HepG2 (cell line): ENCODE measurements at regions not wholly inside any gene's neighbourhood (a gene's known extent, or its start where the extent isn't known, plus 50 kb on each side); places are given as distances from the start of the nearest gene placed in this dataset.

Experiments used
- ATAC-seq: fragments of 200-7000 bp; cut with Tn5 transposase; 3 replicates; pipeline ENCODE4 v1.9.1; 2020; ENCODE audit warnings: mild to moderate bottlenecking, moderate library complexity
- BruUV-seq: library from RNA; stranded (reverse); fragments of 400-500 nt; replicated peaks from 2 replicates; lab custom pipeline; 2021; lab: Mats Ljungman, UMichigan
- CTCF ChIA-PET: fragments of 300-600 bp; formaldehyde crosslinking; extraction: SDS; loops from one replicate; lab custom pipeline; 2021; ENCODE audit warnings: low total read pairs, inconsistent platforms, low intra/inter-chr PET ratio; lab: Yijun Ruan, JAX
- POLR2A ChIA-PET: fragments of 350-600 bp; sonication (Branson Sonifier 250); formaldehyde crosslinking; loops from one replicate; lab custom pipeline; 2020; ENCODE audit warnings: antibody characterized with exemption, inconsistent platforms; lab: Yijun Ruan, JAX
- DNase-seq: peaks from one replicate; pipeline ENCODE4 v3.0.0-alpha.2; 2015; ENCODE audit warnings: low spot score
- FAIRE-seq: peaks from 3 replicates; lab custom pipeline; 2011; peaks lifted over from hg19 to GRCh38; lab: Jason Lieb, UNC
- H2AFZ ChIP-seq: one replicate; pipeline ENCODE4 v1.6.1; 2011; ENCODE audit warnings: low read length, inconsistent platforms
- H3K27ac ChIP-seq: fragments of 300-600 bp; 3 replicates; pipeline ENCODE4 v1.8.0; 2011; ENCODE audit warnings: mixed run types, mild to moderate bottlenecking, mixed read lengths, low read length, inconsistent platforms; ENCODE audit not compliant: insufficient read depth; ENCODE audit errors: extremely low read length
- H3K27me3 ChIP-seq, 2 experiments: fragments of 200-600 bp in 1 of 2; 2 replicates in 1 of 2; 3 replicates in 1 of 2; pipeline versions ENCODE4 v1.6.0 to v1.8.0; 2011; ENCODE audit warnings: low read length in 2 of 2, mild to moderate bottlenecking in 2 of 2, moderate library complexity in 2 of 2, inconsistent platforms in 1 of 2; ENCODE audit not compliant: insufficient read depth in 2 of 2, control insufficient read depth in 1 of 2
- H3K36me3 ChIP-seq, 2 experiments: fragments of 200-600 bp in 1 of 2; replicated peaks in 1 of 2; 2 replicates in 1 of 2; 3 replicates in 1 of 2; pipeline versions ENCODE4 v1.5.1 to v1.8.0; 2011; ENCODE audit warnings: low read length in 2 of 2, inconsistent platforms in 1 of 2; ENCODE audit not compliant: insufficient read depth in 2 of 2, control insufficient read depth in 1 of 2
- H3K4me1 ChIP-seq: 2 replicates; pipeline ENCODE4 v1.5.1; 2012; ENCODE audit warnings: low read length, inconsistent platforms; ENCODE audit not compliant: insufficient read depth
- H3K4me2 ChIP-seq: 2 replicates; pipeline ENCODE4 v1.6.0; 2011; ENCODE audit warnings: low read depth, low read length, inconsistent platforms
- H3K4me3 ChIP-seq, 3 experiments: fragments of 200-600 bp in 1 of 3; sonication (generic), shearing (Covaris generic) in 1 of 3; replicated peaks in 1 of 3; 2 replicates each; pipeline ENCODE4 v1.5.1; 2011 to 2016; ENCODE audit warnings: low read length in 3 of 3, inconsistent platforms in 2 of 3, low read depth in 2 of 3, mild to moderate bottlenecking in 2 of 3, control low read depth in 1 of 3, mixed read lengths in 1 of 3; ENCODE audit not compliant: insufficient read depth in 1 of 3
- H3K79me2 ChIP-seq: one replicate; pipeline ENCODE4 v1.6.1; 2011; ENCODE audit warnings: low read length, inconsistent platforms; ENCODE audit not compliant: insufficient read depth
- H3K9ac ChIP-seq: 2 replicates; pipeline ENCODE4 v1.6.0; 2011; ENCODE audit warnings: mild to moderate bottlenecking, low read depth, low read length, inconsistent platforms; ENCODE audit not compliant: insufficient read depth
- H3K9me3 ChIP-seq: 2 replicates; pipeline ENCODE4 v1.5.1; 2012; ENCODE audit warnings: mild to moderate bottlenecking, low read length
- H4K20me1 ChIP-seq: 2 replicates; pipeline ENCODE4 v1.6.0; 2011; ENCODE audit warnings: inconsistent platforms, mild to moderate bottlenecking, low read length, moderate library complexity; ENCODE audit not compliant: insufficient read depth
- DMAP1 ChIP-seq: IDR thresholded peaks from 2 replicates; pipeline ENCODE4 v1.6.1; 2016
- NRL ChIP-seq: sonication (generic); formaldehyde crosslinking; IDR thresholded peaks from 2 replicates; pipeline ENCODE4 v1.5.0; 2020; ENCODE audit warnings: missing genetic modification reagents, mild to moderate bottlenecking, moderate library complexity, borderline replicate concordance
- PAX8 ChIP-seq: sonication (generic); formaldehyde crosslinking; IDR thresholded peaks from 2 replicates; pipeline ENCODE4 v1.8.0; 2022; ENCODE audit warnings: mild to moderate bottlenecking, missing genetic modification reagents, borderline replicate concordance
- PBX3 ChIP-seq: sonication (generic); formaldehyde crosslinking; IDR thresholded peaks from 2 replicates; pipeline ENCODE4 v1.8.1; 2023; ENCODE audit warnings: missing genetic modification reagents, inconsistent platforms, borderline replicate concordance
- PCBP1 ChIP-seq: fragments of 200-400 bp; formaldehyde crosslinking; IDR thresholded peaks from 2 replicates; pipeline ENCODE4 v1.6.1; 2017; ENCODE audit warnings: mild to moderate bottlenecking, low read depth, low read length, borderline replicate concordance
- RBFOX2 ChIP-seq: fragments of 200-400 bp; formaldehyde crosslinking; IDR thresholded peaks from 2 replicates; pipeline ENCODE4 v1.6.1; 2017; ENCODE audit warnings: low read depth, mild to moderate bottlenecking, low read length
- SMAD9 ChIP-seq: sonication (generic); formaldehyde crosslinking; IDR thresholded peaks from 2 replicates; pipeline ENCODE4 v1.5.1; 2020; ENCODE audit warnings: mild to moderate bottlenecking, missing genetic modification reagents
- ZNF530 ChIP-seq: sonication (generic); formaldehyde crosslinking; IDR thresholded peaks from 2 replicates; pipeline ENCODE4 v1.5.0; 2020; ENCODE audit warnings: low read depth, mild to moderate bottlenecking, missing genetic modification reagents
- ZNF543 ChIP-seq: sonication (generic); formaldehyde crosslinking; IDR thresholded peaks from 2 replicates; pipeline ENCODE4 v1.4.0; 2020; ENCODE audit warnings: mild to moderate bottlenecking, missing genetic modification reagents
- ZNF766 ChIP-seq: sonication (generic); formaldehyde crosslinking; IDR thresholded peaks from 2 replicates; pipeline ENCODE4 v1.5.0; 2020; ENCODE audit warnings: missing genetic modification reagents, borderline replicate concordance
- WGBS: methylation state at CpG from one replicate; pipeline ENCODE4 v1.1.6; 2017; ENCODE audit warnings: low lambda C conversion rate; 5-methylcytosine and 5-hydroxymethylcytosine counted together
- in situ Hi-C: cut with HindIII; loops from 2 replicates; pipeline ENCODE4 v1.10.0; 2017; ENCODE audit warnings: low pct_unique_long_range_greater_than_20kb; ENCODE audit not compliant: extremely low pct_ligation_motif_present
- intact Hi-C: fragments of 100-400 bp; cut with micrococcal nuclease; formaldehyde crosslinking; loops from one replicate; pipeline ENCODE4 v1.10.0; 2022; ENCODE audit not compliant: unreplicated experiment

DNA sequence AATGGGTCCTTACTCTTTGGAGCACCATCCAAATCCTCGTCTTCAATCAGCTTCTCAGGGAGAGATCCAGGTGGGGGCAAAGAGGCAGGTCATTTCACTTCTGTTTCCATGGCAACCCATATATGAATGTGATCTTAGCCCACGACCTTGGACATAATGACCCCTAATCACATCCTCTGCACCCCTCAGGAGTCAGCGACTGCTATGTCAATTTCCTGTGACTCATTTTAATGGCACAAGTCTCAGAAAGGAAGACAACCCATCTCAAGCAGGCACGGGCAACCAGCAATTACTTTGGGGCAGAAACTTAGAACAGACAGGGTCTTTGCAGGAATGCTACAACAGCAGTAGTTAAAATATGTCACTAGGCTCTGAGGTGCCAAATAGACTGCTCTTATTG, 591.2 kb downstream of the TLR4 start (continued):
- no peak for TF ChIP-seq NRL (CRISPR knock-in tag)

DNA sequence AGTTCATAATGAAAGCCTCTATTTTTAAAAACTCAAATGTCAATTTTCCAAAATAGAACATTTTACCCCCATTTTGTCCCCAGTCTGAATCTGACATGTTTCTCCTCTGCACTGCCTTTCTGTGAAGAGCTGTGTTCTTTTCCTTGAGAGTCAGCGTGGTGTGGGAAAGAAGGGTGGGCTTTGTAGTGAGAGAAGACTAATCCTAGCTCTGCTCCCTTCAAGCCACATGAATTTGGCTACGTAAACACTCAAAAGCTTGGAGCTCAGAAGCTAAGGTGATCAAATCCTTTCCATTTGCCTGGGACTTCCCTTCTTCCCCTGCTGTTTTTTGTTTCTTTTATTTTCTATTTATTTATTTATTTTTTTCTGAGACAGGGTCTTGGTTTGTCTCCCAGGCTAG, 598.5 kb downstream of the TLR4 start:
- FAIRE-seq (no peak), ATAC-seq (no peak), DNase-seq (no peak)
- no peaks in the 10 kb centered on the region for H3K27me3 ChIP-seq
- no peak overlapping the region for H3K9ac ChIP-seq
- WGBS: 4% methylated on average over 2 of the region's 2 CpGs
- no TSS peak for BruUV-seq
- H4K20me1 ChIP-seq: no peaks in the 10 kb centered on the region
- in situ Hi-C loops: no loop called here
- POLR2A ChIA-PET: no interaction called here
- peaks cover 88% of the 10 kb centered on the region for H3K9me3 ChIP-seq
- H3K4me2 ChIP-seq: no peak overlapping the region
- H3K4me3 ChIP-seq: no peak overlapping the region
- no peaks in the 10 kb centered on the region for H3K79me2 ChIP-seq
- no peak overlapping the region for H2AFZ ChIP-seq
- TF ChIP-seq ZNF543: no peak
- no peak for TF ChIP-seq PCBP1
- TF ChIP-seq RBFOX2: no peak
- no peak for TF ChIP-seq ZNF530 (CRISPR knock-in tag)
- no peak for TF ChIP-seq PAX8 (CRISPR knock-in tag)
- no peak for TF ChIP-seq PBX3 (CRISPR knock-in tag)
- TF ChIP-seq ZNF766 (CRISPR knock-in tag): no peak
- no peak for TF ChIP-seq SMAD9 (CRISPR knock-in tag)
- TF ChIP-seq DMAP1: no peak
- no peaks in the 10 kb centered on the region for H3K36me3 ChIP-seq
- CTCF ChIA-PET: no interaction called here
- no peaks in the 10 kb centered on the region for H3K4me1 ChIP-seq
- H3K27ac ChIP-seq: no peak overlapping the region
- intact Hi-C loops: no loop called here
